ENCODE measurements at regions not wholly inside any gene's neighbourhood (a gene's known extent, or its start where the extent isn't known, plus 50 kb on each side); places are given as distances from the start of the nearest gene placed in this dataset.

GRCh38 chr3:116899253-116899652 is 189.7 kb downstream of the TUSC7 start:
- TF ChIP-seq CTCF (IDR thresholded peaks at IDR 0.05) (no peak), POLR2A (IDR thresholded peaks at IDR 0.05) (no peak), POLR2AphosphoS5 (IDR thresholded peaks at IDR 0.05) (no peak)

Data from prostate gland (tissue), 2 donors.